ENCODE measurements at regions not wholly inside any gene's neighbourhood (a gene's known extent, or its start where the extent isn't known, plus 50 kb on each side); places are given as distances from the start of the nearest gene placed in this dataset.
"Not testable (repeated sequence)": the region's sequence is repeated elsewhere in the genome, so short reads cannot be mapped to it uniquely, and the experiment has no call there.

GRCh38 chr2:183541766-183542165, 417.5 kb downstream of the NUP35 start:
- Histone ChIP-seq H3K27ac (ENCODE audit: insufficient read depth, low read depth, low read length, poor library complexity, severe bottlenecking) (no peak overlapping the region), H3K9me3 (ENCODE audit: control insufficient read depth, low read length) (no peaks in the 10 kb centered on the region), H3K36me3 (ENCODE audit: control insufficient read depth, insufficient read depth, low read length) (no peaks in the 10 kb centered on the region), H3K4me3 (ENCODE audit: insufficient read depth, low read depth, low read length) (no peak overlapping the region), H3K4me1 (ENCODE audit: control insufficient read depth, insufficient read depth, low read length) (no peaks in the 10 kb centered on the region), H3K27me3 (ENCODE audit: control insufficient read depth, insufficient read depth, low read length, poor library complexity, severe bottlenecking) (no peaks in the 10 kb centered on the region)
- WGBS, 2 experiments, result 87 to 93% methylated on average over 5 to 6 of the region's 6 CpGs

- H3K36me3 ChIP-seq (ENCODE audit: control insufficient read depth, insufficient read depth, low read length), result no peaks in the 10 kb centered on the region
- H3K4me3 ChIP-seq (ENCODE audit: insufficient read depth, low read depth, low read length), result no peak overlapping the region
- H3K27ac ChIP-seq (ENCODE audit: insufficient read depth, low read depth, low read length, poor library complexity, severe bottlenecking), result no peak overlapping the region
- H3K4me1 ChIP-seq (ENCODE audit: control insufficient read depth, insufficient read depth, low read length), result no peaks in the 10 kb centered on the region
- WGBS, 2 experiments, result 94 to 100% methylated on average over 2 to 3 of the region's 3 CpGs
- H3K27me3 ChIP-seq (ENCODE audit: control insufficient read depth, insufficient read depth, low read length, poor library complexity, severe bottlenecking), result no peaks in the 10 kb centered on the region
- no peaks in the 10 kb centered on the region for H3K9me3 ChIP-seq (ENCODE audit: control insufficient read depth, low read length)
These were observed 418.4 kb downstream of the NUP35 start for GRCh38 chr2:183542606-183543005.

- no peak overlapping the region for H3K4me3 ChIP-seq (ENCODE audit: insufficient read depth, low read depth, low read length)
- no peak overlapping the region for H3K27ac ChIP-seq (ENCODE audit: insufficient read depth, low read depth, low read length, poor library complexity, severe bottlenecking)
- WGBS, 2 experiments, result 92 to 96% methylated on average over 5 of the region's 5 CpGs
- H3K36me3 ChIP-seq (ENCODE audit: control insufficient read depth, insufficient read depth, low read length), result no peaks in the 10 kb centered on the region
- H3K9me3 ChIP-seq (ENCODE audit: control insufficient read depth, low read length), result no peaks in the 10 kb centered on the region
- no peaks in the 10 kb centered on the region for H3K27me3 ChIP-seq (ENCODE audit: control insufficient read depth, insufficient read depth, low read length, poor library complexity, severe bottlenecking)
- no peaks in the 10 kb centered on the region for H3K4me1 ChIP-seq (ENCODE audit: control insufficient read depth, insufficient read depth, low read length)
These were observed 419.0 kb downstream of the NUP35 start for GRCh38 chr2:183543222-183543621.

- Histone ChIP-seq H3K9me3 (ENCODE audit: control insufficient read depth, low read length) (no peaks in the 10 kb centered on the region), H3K27ac (ENCODE audit: insufficient read depth, low read depth, low read length, poor library complexity, severe bottlenecking) (no peak overlapping the region)
These were observed 419.5 kb downstream of the NUP35 start for GRCh38 chr2:183543731-183544130.

GRCh38 chr2:183546560-183547350, 422.5 kb downstream of the NUP35 start:
- not testable (repeated sequence) for H3K4me3 ChIP-seq (ENCODE audit: insufficient read depth, low read depth, low read length); H3K27ac ChIP-seq (ENCODE audit: insufficient read depth, low read depth, low read length, poor library complexity, severe bottlenecking); H3K27me3 ChIP-seq (ENCODE audit: control insufficient read depth, insufficient read depth, low read length, poor library complexity, severe bottlenecking); H3K36me3 ChIP-seq (ENCODE audit: control insufficient read depth, insufficient read depth, low read length); H3K4me1 ChIP-seq (ENCODE audit: control insufficient read depth, insufficient read depth, low read length); H3K9me3 ChIP-seq (ENCODE audit: control insufficient read depth, low read length)
- WGBS, 2 experiments, result 87 to 88% methylated on average over 21 of the region's 21 CpGs

More at GRCh38 chr2:183543731-183544130, 419.5 kb downstream of the NUP35 start:
- no peaks in the 10 kb centered on the region for H3K4me1 ChIP-seq (ENCODE audit: control insufficient read depth, insufficient read depth, low read length)
- H3K27me3 ChIP-seq (ENCODE audit: control insufficient read depth, insufficient read depth, low read length, poor library complexity, severe bottlenecking), result no peaks in the 10 kb centered on the region
- 48 to 52% methylated on average over 5 to 6 of the region's 7 CpGs for WGBS, 2 experiments
- H3K36me3 ChIP-seq (ENCODE audit: control insufficient read depth, insufficient read depth, low read length), result no peaks in the 10 kb centered on the region
- H3K4me3 ChIP-seq (ENCODE audit: insufficient read depth, low read depth, low read length), result no peak overlapping the region

- Histone ChIP-seq H3K27ac (ENCODE audit: insufficient read depth, low read depth, low read length, poor library complexity, severe bottlenecking) (no peak overlapping the region), H3K4me3 (ENCODE audit: insufficient read depth, low read depth, low read length) (no peak overlapping the region), H3K4me1 (ENCODE audit: control insufficient read depth, insufficient read depth, low read length) (no peaks in the 10 kb centered on the region), H3K36me3 (ENCODE audit: control insufficient read depth, insufficient read depth, low read length) (no peaks in the 10 kb centered on the region), H3K9me3 (ENCODE audit: control insufficient read depth, low read length) (no peaks in the 10 kb centered on the region), H3K27me3 (ENCODE audit: control insufficient read depth, insufficient read depth, low read length, poor library complexity, severe bottlenecking) (no peaks in the 10 kb centered on the region)
- WGBS, 2 experiments, result 100% methylated on average over 2 of the region's 4 CpGs; no CpG with 5 or more reads in 1 of the 2 experiments
These were observed 428.5 kb downstream of the NUP35 start for GRCh38 chr2:183552716-183553115.

GRCh38 chr2:183564726-183565125, 440.5 kb downstream of the NUP35 start:
- no peak overlapping the region for H3K4me3 ChIP-seq (ENCODE audit: insufficient read depth, low read depth, low read length)
- no peaks in the 10 kb centered on the region for H3K36me3 ChIP-seq (ENCODE audit: control insufficient read depth, insufficient read depth, low read length)
- no peaks in the 10 kb centered on the region for H3K9me3 ChIP-seq (ENCODE audit: control insufficient read depth, low read length)
- H3K4me1 ChIP-seq (ENCODE audit: control insufficient read depth, insufficient read depth, low read length), result no peaks in the 10 kb centered on the region
- H3K27ac ChIP-seq (ENCODE audit: insufficient read depth, low read depth, low read length, poor library complexity, severe bottlenecking), result no peak overlapping the region
- no peaks in the 10 kb centered on the region for H3K27me3 ChIP-seq (ENCODE audit: control insufficient read depth, insufficient read depth, low read length, poor library complexity, severe bottlenecking)

GRCh38 chr2:183575481-183575880, 451.2 kb downstream of the NUP35 start:
- no peak overlapping the region for H3K4me3 ChIP-seq (ENCODE audit: insufficient read depth, low read depth, low read length)
- H3K36me3 ChIP-seq (ENCODE audit: control insufficient read depth, insufficient read depth, low read length), result no peaks in the 10 kb centered on the region
- no peaks in the 10 kb centered on the region for H3K9me3 ChIP-seq (ENCODE audit: control insufficient read depth, low read length)
- no peaks in the 10 kb centered on the region for H3K27me3 ChIP-seq (ENCODE audit: control insufficient read depth, insufficient read depth, low read length, poor library complexity, severe bottlenecking)
- no peak overlapping the region for H3K27ac ChIP-seq (ENCODE audit: insufficient read depth, low read depth, low read length, poor library complexity, severe bottlenecking)
- no peaks in the 10 kb centered on the region for H3K4me1 ChIP-seq (ENCODE audit: control insufficient read depth, insufficient read depth, low read length)
- WGBS, 2 experiments, result 81 to 87% methylated on average over 2 of the region's 2 CpGs

GRCh38 chr2:183579686-183580085, 455.4 kb downstream of the NUP35 start:
- H3K4me1 ChIP-seq (ENCODE audit: control insufficient read depth, insufficient read depth, low read length), result no peaks in the 10 kb centered on the region
- WGBS, 2 experiments, result 79% methylated on average over 5 of the region's 5 CpGs
- no peaks in the 10 kb centered on the region for H3K36me3 ChIP-seq (ENCODE audit: control insufficient read depth, insufficient read depth, low read length)
- H3K27ac ChIP-seq (ENCODE audit: insufficient read depth, low read depth, low read length, poor library complexity, severe bottlenecking), result no peak overlapping the region
- no peaks in the 10 kb centered on the region for H3K9me3 ChIP-seq (ENCODE audit: control insufficient read depth, low read length)
- no peaks in the 10 kb centered on the region for H3K27me3 ChIP-seq (ENCODE audit: control insufficient read depth, insufficient read depth, low read length, poor library complexity, severe bottlenecking)
- no peak overlapping the region for H3K4me3 ChIP-seq (ENCODE audit: insufficient read depth, low read depth, low read length)

GRCh38 chr2:183592271-183592670, 468.0 kb downstream of the NUP35 start:
- no peaks in the 10 kb centered on the region for H3K36me3 ChIP-seq (ENCODE audit: control insufficient read depth, insufficient read depth, low read length)
- 65 to 79% methylated on average over 3 to 4 of the region's 4 CpGs for WGBS, 2 experiments
- H3K4me3 ChIP-seq (ENCODE audit: insufficient read depth, low read depth, low read length), result no peak overlapping the region
- no peaks in the 10 kb centered on the region for H3K9me3 ChIP-seq (ENCODE audit: control insufficient read depth, low read length)
- H3K27me3 ChIP-seq (ENCODE audit: control insufficient read depth, insufficient read depth, low read length, poor library complexity, severe bottlenecking), result no peaks in the 10 kb centered on the region
- H3K4me1 ChIP-seq (ENCODE audit: control insufficient read depth, insufficient read depth, low read length), result no peaks in the 10 kb centered on the region
- H3K27ac ChIP-seq (ENCODE audit: insufficient read depth, low read depth, low read length, poor library complexity, severe bottlenecking), result no peak overlapping the region
